H9 (cell line): ENCODE measurements at regions not wholly inside any gene's neighbourhood (a gene's known extent, or its start where the extent isn't known, plus 50 kb on each side); places are given as distances from the start of the nearest gene placed in this dataset.

ENCODE experiments used
- DNase-seq: peaks from one replicate; pipeline ENCODE4 v3.0.0-alpha.2; 2017
- H2AFZ ChIP-seq: one replicate; pipeline ENCODE4 v1.6.1; 2013; ENCODE audit warnings: mild to moderate bottlenecking, low read length, control low read depth, moderate library complexity
- H2AK5ac ChIP-seq: 2 replicates; pipeline ENCODE4 v1.6.1; 2013; ENCODE audit warnings: low read length, control low read depth, mixed read lengths; ENCODE audit not compliant: insufficient read length
- H2BK120ac ChIP-seq: one replicate; pipeline ENCODE4 v1.6.1; 2013; ENCODE audit warnings: low read depth, mild to moderate bottlenecking, low read length, control low read depth, inconsistent platforms; ENCODE audit not compliant: poor library complexity, severe bottlenecking
- H2BK12ac ChIP-seq: 2 replicates; pipeline ENCODE4 v1.6.1; 2013; ENCODE audit warnings: low read length, control low read depth, mixed read lengths, low read depth; ENCODE audit not compliant: insufficient read length
- H2BK15ac ChIP-seq: 2 replicates; pipeline ENCODE4 v1.6.1; 2013; ENCODE audit warnings: low read depth, low read length, control low read depth
- H2BK20ac ChIP-seq: one replicate; pipeline ENCODE4 v1.6.1; 2013; ENCODE audit warnings: low read depth, mild to moderate bottlenecking, low read length, control low read depth, inconsistent platforms; ENCODE audit not compliant: poor library complexity, severe bottlenecking
- H2BK5ac ChIP-seq: 2 replicates; pipeline ENCODE4 v1.6.1; 2013; ENCODE audit warnings: low read length, control low read depth, mixed read lengths; ENCODE audit not compliant: insufficient read length
- H3K14ac ChIP-seq: 2 replicates; pipeline ENCODE4 v1.6.1; 2013; ENCODE audit warnings: low read length, control low read depth; ENCODE audit not compliant: insufficient read depth
- H3K18ac ChIP-seq: 2 replicates; pipeline ENCODE4 v1.6.1; 2013; ENCODE audit warnings: low read depth, mild to moderate bottlenecking, mixed read lengths, low read length, control low read depth; ENCODE audit not compliant: insufficient read length
- H3K23ac ChIP-seq: 2 replicates; pipeline ENCODE4 v1.6.1; 2013; ENCODE audit warnings: low read length, control low read depth, mixed read lengths, low read depth; ENCODE audit not compliant: insufficient read length
- H3K23me2 ChIP-seq: 2 replicates; pipeline ENCODE4 v1.6.1; 2013; ENCODE audit warnings: low read depth, mild to moderate bottlenecking, mixed read lengths, low read length, control low read depth; ENCODE audit not compliant: insufficient read length, poor library complexity, severe bottlenecking
- H3K27ac ChIP-seq: 2 replicates; pipeline ENCODE4 v1.5.1; 2013; ENCODE audit warnings: low read length, control low read depth, mixed read lengths, low read depth; ENCODE audit not compliant: insufficient read length
- H3K27me3 ChIP-seq: 2 replicates; pipeline ENCODE4 v1.6.1; 2013; ENCODE audit warnings: low read length, control low read depth, inconsistent platforms; ENCODE audit not compliant: insufficient read depth
- H3K4ac ChIP-seq: 2 replicates; pipeline ENCODE4 v1.6.1; 2013; ENCODE audit warnings: low read depth, mild to moderate bottlenecking, control low read depth, inconsistent platforms, low read length, moderate library complexity
- H3K4me1 ChIP-seq: 2 replicates; pipeline ENCODE4 v1.6.1; 2013; ENCODE audit warnings: low read length, control low read depth, inconsistent platforms; ENCODE audit not compliant: insufficient read depth
- H3K4me2 ChIP-seq: 2 replicates; pipeline ENCODE4 v1.6.1; 2013; ENCODE audit warnings: low read length, control low read depth, mixed read lengths; ENCODE audit not compliant: insufficient read length, insufficient read depth
- H3K56ac ChIP-seq: 2 replicates; pipeline ENCODE4 v1.6.1; 2013; ENCODE audit warnings: low read depth, mild to moderate bottlenecking, mixed read lengths, low read length, control low read depth; ENCODE audit not compliant: insufficient read length
- H3K79me1 ChIP-seq: 2 replicates; pipeline ENCODE4 v1.6.1; 2013; ENCODE audit warnings: low read depth, mild to moderate bottlenecking, moderate library complexity, low read length, control low read depth, inconsistent platforms; ENCODE audit not compliant: insufficient read depth, poor library complexity, severe bottlenecking
- H3K79me2 ChIP-seq: 2 replicates; pipeline ENCODE4 v1.6.1; 2013; ENCODE audit warnings: low read length, control low read depth, inconsistent platforms; ENCODE audit not compliant: insufficient read depth
- H3K9ac ChIP-seq: 2 replicates; pipeline ENCODE4 v1.6.1; 2013; ENCODE audit warnings: low read length, control low read depth, mixed read lengths; ENCODE audit not compliant: insufficient read length; ENCODE audit errors: extremely low read depth
- H3K9me3 ChIP-seq: one replicate; pipeline ENCODE4 v1.6.1; 2013; ENCODE audit warnings: low read depth, low read length, inconsistent platforms; ENCODE audit not compliant: control insufficient read depth
- H3T11ph ChIP-seq: one replicate; pipeline ENCODE4 v1.6.1; 2013; ENCODE audit warnings: mild to moderate bottlenecking, low read length, control low read depth, inconsistent platforms
- H4K20me1 ChIP-seq: one replicate; pipeline ENCODE4 v1.6.1; 2013; ENCODE audit not compliant: control insufficient read depth, insufficient read length, insufficient read depth
- H4K5ac ChIP-seq: 2 replicates; pipeline ENCODE4 v1.6.1; 2013; ENCODE audit warnings: low read depth, mild to moderate bottlenecking, mixed read lengths, low read length, control low read depth; ENCODE audit not compliant: insufficient read length
- H4K8ac ChIP-seq: replicated peaks from 2 replicates; pipeline ENCODE4 v1.6.1; 2013; ENCODE audit warnings: low read length, control low read depth, mixed read lengths, low read depth; ENCODE audit not compliant: insufficient read length
- H4K91ac ChIP-seq: 2 replicates; pipeline ENCODE4 v1.6.1; 2013; ENCODE audit warnings: low read depth, mild to moderate bottlenecking, moderate library complexity, mixed read lengths, low read length, control low read depth; ENCODE audit not compliant: insufficient read length
- H3K27ac Mint-ChIP-seq, 3 experiments: 2 replicates in 2 of 3; 3 replicates in 1 of 3; pipeline ENCODE4 v1.8.0; 2020 to 2021; ENCODE audit warnings: mixed read lengths in 3 of 3, mild to moderate bottlenecking in 1 of 3, moderate library complexity in 1 of 3
- H3K27me3 Mint-ChIP-seq: 2 replicates; pipeline ENCODE4 v1.8.0; 2021; ENCODE audit warnings: low read depth, mild to moderate bottlenecking, moderate library complexity, mixed read lengths
- H3K36me3 Mint-ChIP-seq, 3 experiments: 2 replicates in 2 of 3; 3 replicates in 1 of 3; pipeline ENCODE4 v1.8.0; 2020 to 2021; ENCODE audit warnings: low read depth in 3 of 3, mixed read lengths in 3 of 3; ENCODE audit not compliant: insufficient read depth in 1 of 3
- H3K4me1 Mint-ChIP-seq, 2 experiments: 2 replicates each; pipeline ENCODE4 v1.8.0; 2020; ENCODE audit warnings: mixed read lengths in 2 of 2
- H3K4me3 Mint-ChIP-seq, 2 experiments: 2 replicates in 1 of 2; 3 replicates in 1 of 2; pipeline ENCODE4 v1.8.0; 2020 to 2021; ENCODE audit warnings: mild to moderate bottlenecking in 2 of 2, mixed read lengths in 2 of 2, moderate library complexity in 1 of 2
- H3K9me3 Mint-ChIP-seq, 2 experiments: 2 replicates in 1 of 2; 3 replicates in 1 of 2; pipeline ENCODE4 v1.8.0; 2020; ENCODE audit warnings: mild to moderate bottlenecking in 2 of 2, mixed read lengths in 2 of 2, moderate library complexity in 1 of 2
- CTCF ChIP-seq: fragments of 200-600 bp; sonication (generic); conservative IDR thresholded peaks from 3 replicates; pipeline ENCODE4 v1.8.0; 2021; ENCODE audit warnings: antibody characterized with exemption, mild to moderate bottlenecking
- WGBS: extraction: QIAGEN DNeasy Blood & Tissue Kit; methylation state at CpG from one replicate; pipeline ENCODE4 v1.1.7; 2013; ENCODE audit warnings: missing lambda C conversion rate, low lambda C conversion rate, mixed read lengths; ENCODE audit not compliant: insufficient read length; ENCODE audit errors: extremely low coverage; 5-methylcytosine and 5-hydroxymethylcytosine counted together

- Histone ChIP-seq H3K23ac (no peak overlapping the region), H3K56ac (no peak overlapping the region), H4K8ac (no peak overlapping the region), H3K23me2 (peaks cover 22% of the 10 kb centered on the region), H3K4ac (no peak overlapping the region), H2BK120ac (no peak overlapping the region), H4K20me1 (no peaks in the 10 kb centered on the region), H4K91ac (no peak overlapping the region), H3K4me2 (no peak overlapping the region), H2BK5ac (no peak overlapping the region), H3K9me3 (no peaks in the 10 kb centered on the region), H3K4me1 (no peaks in the 10 kb centered on the region; the same call in 1 of the 2 replicates), H2AFZ (no peak overlapping the region), H3K14ac (no peak overlapping the region), H3K18ac (no peak overlapping the region), H3T11ph (no peak overlapping the region), H2BK12ac (no peak overlapping the region), H2BK15ac (peak overlapping the region; percentile 81; the same call in 1 of the 2 replicates), H2BK20ac (no peak overlapping the region), H3K79me2 (no peaks in the 10 kb centered on the region; the same call in 1 of the 2 replicates), H4K5ac (no peak overlapping the region), H3K9ac (no peak overlapping the region), H2AK5ac (no peak overlapping the region), H3K27me3 (peaks cover 11% of the 10 kb centered on the region; the same call in 1 of the 2 replicates), H3K79me1 (no peaks in the 10 kb centered on the region), H3K27ac (no peak overlapping the region)
- WGBS, result no CpG with 5 or more reads among the region's 23 CpGs
- Mint-ChIP-seq H3K27ac (no peak overlapping the region; a peak in 1 of 7 replicates), H3K9me3 (no peaks in the 10 kb centered on the region; a peak in 1 of 5 replicates), H3K27me3 (peaks cover 41% of the 10 kb centered on the region), H3K4me1 (peaks cover 27 to 44% of the 10 kb centered on the region in 2 experiments), H3K4me3 (peak overlapping the region in 1 of 2 experiments; percentile 56; a peak in 1 of 5 replicates), H3K36me3 (peaks cover 0 to 6% (median 3%) of the 10 kb centered on the region in 3 experiments; a peak in 3 of 7 replicates)
- no peak for TF ChIP-seq CTCF
- DNase-seq, result no peak
These were observed 116.7 kb upstream of the MYL2 start for GRCh38 chr12:111037047-111037446.
